Stimulated activated CD8-positive, alpha-beta memory T cell treated with anti-CD3 and anti-CD28 coated beads, Interleukin-7, amount 100 ng/mL, for 24 hours (primary cell): ENCODE measurements at regions not wholly inside any gene's neighbourhood (a gene's known extent, or its start where the extent isn't known, plus 50 kb on each side); places are given as distances from the start of the nearest gene placed in this dataset.

Experiments
- DNase-seq: peaks from one replicate; pipeline ENCODE4 v3.0.0-alpha.2; 2020; ENCODE audit warnings: low read depth

DNA sequence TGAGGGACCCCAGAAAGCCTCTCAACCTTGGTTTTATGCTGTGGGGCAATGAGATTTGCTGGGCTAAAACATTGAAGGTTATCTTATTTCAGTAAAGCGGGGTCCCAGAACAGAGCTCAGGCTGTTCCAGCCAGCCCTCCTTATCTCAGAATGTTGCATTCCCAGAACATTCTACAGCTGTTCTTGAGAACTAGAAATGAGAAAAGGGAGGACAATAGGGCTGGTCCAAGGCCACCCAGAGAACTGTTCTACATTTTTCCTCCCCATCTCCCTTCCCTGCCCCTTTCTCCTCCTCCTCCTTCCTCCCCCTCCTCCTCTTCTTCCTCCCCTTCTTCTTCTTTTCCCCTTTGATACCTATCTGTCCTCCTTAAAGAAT, 70.4 kb upstream of the SLC7A11 start:
- no peak for DNase-seq

DNA sequence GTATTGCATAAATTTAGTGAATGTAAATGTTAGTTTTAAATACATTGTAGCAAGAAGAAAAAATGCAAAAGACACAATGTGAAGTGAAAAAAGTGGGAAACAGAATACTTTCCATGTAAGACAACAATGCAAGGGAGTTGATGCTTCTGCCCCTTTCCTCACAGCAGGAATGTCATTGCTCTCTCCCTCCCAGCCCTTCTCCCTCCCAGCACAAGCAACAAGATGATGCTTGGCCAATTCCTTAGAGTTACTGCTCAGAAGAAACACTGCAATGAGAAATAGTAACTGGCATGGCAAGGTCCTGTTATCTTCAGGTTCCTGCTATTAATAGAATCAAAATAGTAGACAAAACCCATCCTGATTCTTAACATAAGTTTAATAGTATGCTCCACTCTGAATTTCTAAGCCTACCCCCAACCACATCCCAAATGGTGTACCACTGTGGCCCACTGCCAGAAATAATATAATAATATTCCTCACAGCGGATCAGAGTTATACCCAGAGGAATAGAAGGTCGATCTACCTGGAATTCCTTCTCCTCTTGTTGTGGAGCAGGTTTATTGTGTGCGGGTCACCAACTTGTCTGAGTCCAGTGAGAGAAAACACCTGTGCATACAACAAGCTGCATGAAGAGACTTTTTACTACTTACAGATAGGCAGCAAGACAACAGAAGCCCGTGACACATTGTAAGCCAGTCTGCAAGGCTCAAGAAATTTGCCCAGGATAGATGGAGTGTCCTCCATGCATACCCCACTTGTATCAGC, 69.8 kb upstream of the SLC7A11 start:
- DNase-seq = no peak

DNA sequence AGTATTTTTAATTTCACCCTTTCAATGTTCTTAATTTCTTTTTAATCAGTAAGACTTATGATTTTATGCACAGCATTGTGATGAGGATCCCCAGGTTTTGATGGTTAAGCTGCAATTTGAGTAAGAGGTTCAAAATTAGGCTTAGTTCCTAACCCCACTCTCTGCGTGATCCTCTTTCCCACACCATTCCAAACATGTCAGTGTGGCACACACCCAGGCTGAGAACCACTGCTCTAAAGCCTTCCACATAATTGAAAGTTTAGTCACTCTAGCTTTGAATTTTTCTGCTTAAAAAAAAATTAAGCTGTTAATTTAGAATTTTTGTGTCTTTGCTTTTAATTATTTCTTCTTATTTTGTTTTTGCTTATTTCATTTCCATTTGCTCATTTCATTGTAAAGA, 68.8 kb upstream of the SLC7A11 start:
- no peak for DNase-seq

DNA sequence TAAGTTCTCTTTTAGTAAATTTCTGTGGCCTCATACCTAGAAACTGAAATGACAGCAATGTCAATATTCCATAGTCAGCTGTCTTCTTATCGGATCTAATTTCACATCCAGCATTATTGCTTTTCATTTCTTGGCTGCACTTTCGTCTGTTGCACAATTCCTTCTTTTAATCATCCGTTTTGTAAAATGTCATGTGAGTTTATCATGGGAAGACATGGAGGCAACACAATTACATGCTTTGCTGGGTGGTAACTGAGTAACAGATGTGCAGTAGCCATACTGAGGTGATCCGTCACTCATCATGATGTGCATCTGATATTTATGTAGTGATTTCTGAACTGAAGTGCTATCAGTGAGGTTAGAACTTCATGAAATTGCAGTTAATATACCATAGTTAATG, 68.3 kb upstream of the SLC7A11 start:
- no peak for DNase-seq

DNA sequence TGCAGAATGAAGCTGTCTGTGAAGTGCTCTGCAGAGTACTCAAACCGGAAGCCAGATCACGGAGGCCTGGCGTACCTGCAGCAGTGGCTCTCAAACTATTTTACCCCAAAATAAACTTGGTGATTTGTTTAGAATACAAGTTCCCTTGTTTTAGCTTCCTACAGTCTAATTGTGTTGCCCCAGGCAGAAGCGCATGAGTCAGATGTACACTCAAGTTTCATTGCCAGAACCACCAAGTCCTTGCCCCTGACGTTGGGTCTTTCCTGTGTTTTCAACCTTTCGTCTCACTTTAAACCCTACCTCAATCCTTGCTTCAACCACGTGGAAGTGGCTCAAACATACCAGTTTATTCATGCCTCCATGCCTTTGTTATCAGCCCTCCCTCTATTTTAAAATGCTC, 66.2 kb upstream of the SLC7A11 start:
- no peak for DNase-seq

DNA sequence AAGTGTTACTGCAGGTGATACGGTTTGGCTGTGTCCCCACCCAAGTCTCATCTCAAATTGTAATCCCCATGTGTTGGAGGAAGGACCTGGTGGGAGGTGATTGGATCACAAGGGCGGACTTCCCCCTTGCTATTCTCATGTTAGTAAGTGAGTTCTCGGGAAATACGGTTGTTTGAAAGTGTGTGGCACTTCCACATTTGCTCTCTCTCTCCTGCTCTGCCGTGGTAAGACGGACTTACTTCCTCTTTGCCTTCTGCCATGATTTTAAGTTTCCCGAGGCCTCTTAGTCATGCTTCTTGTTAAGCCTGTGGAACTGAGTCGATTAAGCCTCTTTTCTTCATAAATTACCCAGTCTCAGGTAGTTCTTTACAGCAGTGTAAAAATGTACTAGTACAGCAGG, 65.2 kb upstream of the SLC7A11 start:
- no peak for DNase-seq

DNA sequence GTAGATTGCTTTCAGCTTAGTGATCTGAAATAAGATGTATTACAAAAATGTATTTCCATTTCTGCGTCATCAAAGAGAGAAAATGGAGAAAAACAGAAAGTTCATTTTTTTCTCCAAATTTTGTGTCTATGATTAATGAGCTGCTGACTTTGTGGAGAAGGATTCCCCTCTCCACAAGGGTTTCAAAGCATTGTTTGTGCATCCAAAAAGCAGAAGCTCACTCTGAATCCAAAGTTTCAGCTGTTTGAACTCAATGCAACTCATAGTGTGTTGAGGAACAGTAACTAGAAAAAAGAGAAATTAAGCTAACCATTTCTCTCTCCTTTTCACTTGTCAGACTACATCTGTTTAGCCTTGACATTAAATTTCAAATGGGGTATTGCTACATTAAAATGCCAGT, 62.9 kb upstream of the SLC7A11 start:
- DNase-seq = no peak

DNA sequence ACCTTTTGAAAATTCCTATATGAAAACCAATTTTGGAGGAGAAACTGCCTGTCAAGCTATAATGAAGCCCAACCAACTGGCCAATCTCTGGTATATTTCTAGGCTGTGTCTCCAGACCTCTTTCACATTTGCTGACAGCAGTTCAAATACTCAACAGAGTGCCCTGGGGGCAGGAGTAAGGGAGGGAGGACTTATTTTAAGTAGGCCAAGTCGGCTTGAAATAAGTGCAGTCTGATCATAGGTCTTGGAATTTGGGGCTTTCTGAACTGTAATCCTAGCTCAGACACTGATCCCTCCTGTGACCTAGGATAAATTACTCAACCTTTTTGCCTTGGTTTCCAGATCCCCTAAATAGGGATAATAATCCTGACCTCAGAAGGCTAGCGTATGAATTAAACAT, 59.4 kb upstream of the SLC7A11 start:
- no peak for DNase-seq

DNA sequence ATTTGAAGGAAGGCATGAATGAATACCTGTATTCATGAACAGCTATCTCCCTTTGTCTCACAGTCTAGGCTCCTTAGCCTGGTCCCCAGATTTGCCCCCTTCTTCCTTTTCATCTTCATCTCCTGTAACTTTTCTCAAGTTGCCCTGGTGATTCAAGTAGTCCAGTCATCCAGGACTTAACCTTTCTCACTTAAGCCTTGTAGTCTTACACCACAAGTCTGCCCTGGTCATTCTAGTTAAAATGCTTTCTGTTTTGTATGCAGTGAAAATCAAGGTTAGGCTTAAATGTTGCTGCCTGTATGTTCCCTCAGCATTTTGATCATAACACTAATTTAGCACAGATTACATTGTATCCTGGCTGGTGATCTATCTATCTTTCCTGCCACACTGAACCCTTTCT, 58.5 kb upstream of the SLC7A11 start:
- DNase-seq = no peak

DNA sequence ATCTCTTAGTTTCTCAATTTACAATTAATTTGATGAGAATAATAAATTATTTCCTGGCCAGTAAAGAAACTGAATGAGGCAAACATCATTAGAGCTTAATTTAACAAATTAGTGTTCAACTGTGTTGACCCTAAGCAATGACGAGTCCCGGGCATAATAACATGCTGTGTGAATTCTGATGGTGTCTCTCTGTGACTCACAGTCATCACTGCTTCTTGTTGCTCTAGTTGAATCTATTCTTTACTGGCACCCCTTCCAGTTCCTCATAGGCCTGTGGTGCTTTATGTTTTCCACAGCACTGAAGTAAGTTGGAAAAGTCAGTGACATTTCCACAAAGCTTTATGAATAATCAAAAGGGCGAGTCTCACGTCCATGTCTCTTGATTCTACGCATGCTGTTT, 57.7 kb upstream of the SLC7A11 start:
- DNase-seq = no peak

DNA sequence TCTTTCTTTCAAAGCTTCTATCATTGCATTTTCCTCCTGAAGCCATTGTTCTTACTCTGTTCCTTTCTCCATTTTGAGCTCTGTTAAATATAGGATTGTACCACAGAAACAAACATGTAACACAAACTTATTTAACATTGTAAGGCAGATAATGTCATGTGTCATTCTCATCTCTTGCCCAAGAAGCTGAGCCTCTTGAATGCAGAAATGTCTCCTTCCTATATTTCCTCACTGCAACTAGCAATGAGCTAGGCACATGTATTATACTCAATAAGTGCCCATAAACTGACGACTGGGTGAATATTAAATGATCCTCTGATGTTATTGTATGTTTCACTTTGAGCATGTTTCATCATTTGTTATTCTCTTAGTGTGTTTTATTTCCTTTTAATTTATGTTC, 56.7 kb upstream of the SLC7A11 start:
- no peak for DNase-seq

DNA sequence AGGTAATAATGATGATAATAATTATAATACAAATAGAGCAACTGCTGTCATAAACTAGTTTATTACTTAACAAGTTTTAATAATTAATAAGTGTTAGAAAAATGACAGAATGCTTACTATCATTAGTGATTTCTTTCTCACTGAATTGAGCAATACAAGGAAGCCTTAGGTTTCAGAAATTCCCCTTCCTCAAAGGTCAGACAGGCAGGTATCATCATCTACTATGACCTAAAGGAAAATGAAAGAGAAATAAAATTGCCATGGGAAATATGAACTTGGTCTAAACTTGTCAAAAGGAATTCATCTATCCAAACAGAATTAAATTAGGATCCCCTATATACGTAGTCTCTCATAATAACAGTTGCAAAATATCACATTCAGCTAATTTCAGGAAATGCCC, 56.3 kb upstream of the SLC7A11 start:
- no peak for DNase-seq

DNA sequence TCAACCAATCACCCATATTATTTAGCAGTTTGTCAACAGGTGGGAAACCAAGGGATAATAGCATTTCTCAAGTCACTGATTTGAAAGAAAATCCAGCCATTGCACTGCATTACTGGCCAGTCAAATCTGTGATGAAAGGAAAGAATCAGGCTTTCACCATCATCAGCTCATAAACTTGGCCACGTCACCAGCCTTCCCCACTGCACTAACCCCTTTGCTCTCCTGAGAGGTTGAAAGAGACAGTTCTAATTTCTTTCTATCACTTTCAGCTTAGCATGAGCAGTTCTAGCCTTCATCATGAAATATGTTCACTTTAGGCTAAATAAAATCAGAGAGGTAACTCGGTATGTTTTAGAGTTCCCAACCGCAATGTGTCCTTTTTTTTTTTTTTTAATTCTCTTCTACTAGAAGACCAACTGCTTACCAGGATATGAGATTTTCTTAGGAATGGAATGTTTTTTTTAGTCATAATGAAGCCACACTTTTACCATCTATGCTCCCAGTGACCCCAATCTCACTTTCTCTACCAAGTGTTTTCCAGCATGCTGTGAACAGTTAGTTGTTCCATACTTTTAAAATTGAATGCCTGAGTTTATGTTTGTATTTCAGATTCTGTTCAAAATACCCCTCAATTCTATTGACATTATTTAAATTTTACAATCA, 55.7 kb upstream of the SLC7A11 start:
- DNase-seq = no peak

DNA sequence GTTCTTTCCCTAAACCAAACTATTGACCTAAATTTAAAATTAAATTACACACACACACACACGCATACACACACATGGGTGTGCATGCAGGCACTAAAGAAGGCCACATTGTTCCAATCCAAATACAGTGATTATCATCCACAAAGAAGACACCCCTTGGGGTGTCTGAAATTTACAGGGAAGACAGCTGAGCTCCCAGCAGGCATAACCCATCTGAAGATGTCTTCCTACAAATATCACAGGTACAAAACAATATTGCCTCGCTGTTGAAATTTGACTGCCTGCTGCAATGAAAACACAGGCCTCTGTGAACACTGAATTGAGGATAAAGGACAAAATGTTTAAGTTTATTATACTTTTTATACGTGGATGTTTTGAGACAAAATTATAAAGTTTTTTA, 50.2 kb upstream of the SLC7A11 start:
- no peak for DNase-seq
